Parathyroid adenoma (tissue), 2 donors: ENCODE measurements at regions not wholly inside any gene's neighbourhood (a gene's known extent, or its start where the extent isn't known, plus 50 kb on each side); places are given as distances from the start of the nearest gene placed in this dataset.

ENCODE experiments used
- H2AFZ ChIP-seq: fragments of 300-600 bp; sonication (generic); one replicate; pipeline ENCODE4 v1.7.0; 2017; ENCODE audit warnings: antibody characterized with exemption, mild to moderate bottlenecking
- H3K27ac ChIP-seq: fragments of 300-600 bp; sonication (generic); one replicate; pipeline ENCODE4 v1.7.0; 2017
- H3K27me3 ChIP-seq: fragments of 300-600 bp; sonication (generic); one replicate; pipeline ENCODE4 v1.7.0; 2017; ENCODE audit warnings: low read length; ENCODE audit not compliant: control insufficient read depth, insufficient read depth
- H3K36me3 ChIP-seq: fragments of 300-600 bp; sonication (generic); one replicate; pipeline ENCODE4 v1.7.0; 2017; ENCODE audit warnings: low read length; ENCODE audit not compliant: control insufficient read depth, insufficient read depth
- H3K4me1 ChIP-seq: fragments of 300-600 bp; sonication (generic); one replicate; pipeline ENCODE4 v1.7.0; 2017; ENCODE audit warnings: control low read depth
- H3K4me2 ChIP-seq: fragments of 300-600 bp; sonication (generic); one replicate; pipeline ENCODE4 v1.7.0; 2017; ENCODE audit warnings: low read length
- H3K4me3 ChIP-seq: fragments of 300-600 bp; sonication (generic); one replicate; pipeline ENCODE4 v1.7.0; 2017; ENCODE audit warnings: low read depth, low read length
- H3K79me2 ChIP-seq: fragments of 300-600 bp; sonication (generic); one replicate; pipeline ENCODE4 v1.7.0; 2017; ENCODE audit warnings: control low read depth
- H3K9ac ChIP-seq: fragments of 300-600 bp; sonication (generic); one replicate; pipeline ENCODE4 v1.7.0; 2017; ENCODE audit warnings: mild to moderate bottlenecking
- H3K9me3 ChIP-seq: fragments of 300-600 bp; sonication (generic); one replicate; pipeline ENCODE4 v1.7.0; 2017; ENCODE audit warnings: low read length; ENCODE audit not compliant: control insufficient read depth
- CTCF ChIP-seq: fragments of 300-600 bp; sonication (generic); IDR thresholded peaks from one replicate; pipeline ENCODE4 v1.7.0; 2017; ENCODE audit warnings: antibody characterized with exemption, mild to moderate bottlenecking
- donor health status: primary hyperparathyroidism.

DNA sequence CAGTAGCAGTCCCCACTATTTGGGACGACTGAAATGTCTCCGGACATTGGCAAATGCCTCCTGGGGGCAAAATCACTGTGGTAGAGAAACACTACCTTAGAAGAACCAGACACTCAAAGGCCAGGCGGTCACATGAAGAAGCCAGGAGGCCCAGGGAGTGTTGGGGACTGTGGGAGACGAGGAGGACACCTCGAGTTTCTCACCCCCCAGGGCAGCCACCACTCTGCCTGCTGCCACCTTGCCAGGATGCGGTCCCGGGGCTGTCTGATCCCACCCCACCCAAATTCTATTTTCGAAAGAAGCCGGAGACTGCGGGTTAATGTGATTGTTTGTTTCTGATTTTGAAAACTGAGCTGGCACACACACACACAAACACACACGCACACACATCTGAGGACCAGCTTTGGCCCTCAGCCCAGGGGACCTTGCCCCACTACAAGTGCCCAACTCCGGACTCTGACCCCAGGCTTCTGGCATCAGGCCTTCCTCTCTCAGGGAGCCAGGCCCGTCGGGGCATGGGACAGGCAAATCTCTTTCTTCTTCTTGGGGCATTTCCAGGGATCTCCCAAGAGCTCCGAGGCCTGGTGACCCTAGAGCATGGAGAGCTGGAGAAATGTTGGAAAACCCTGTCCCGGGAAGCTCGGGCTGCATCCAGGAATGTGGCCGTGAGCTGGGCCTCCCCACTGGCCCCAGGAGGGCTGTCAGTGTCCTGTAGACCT lies 187.5 kb upstream of the PMEPA1 start:
- H2AFZ ChIP-seq = no peak overlapping the region
- no peak for TF ChIP-seq CTCF

DNA sequence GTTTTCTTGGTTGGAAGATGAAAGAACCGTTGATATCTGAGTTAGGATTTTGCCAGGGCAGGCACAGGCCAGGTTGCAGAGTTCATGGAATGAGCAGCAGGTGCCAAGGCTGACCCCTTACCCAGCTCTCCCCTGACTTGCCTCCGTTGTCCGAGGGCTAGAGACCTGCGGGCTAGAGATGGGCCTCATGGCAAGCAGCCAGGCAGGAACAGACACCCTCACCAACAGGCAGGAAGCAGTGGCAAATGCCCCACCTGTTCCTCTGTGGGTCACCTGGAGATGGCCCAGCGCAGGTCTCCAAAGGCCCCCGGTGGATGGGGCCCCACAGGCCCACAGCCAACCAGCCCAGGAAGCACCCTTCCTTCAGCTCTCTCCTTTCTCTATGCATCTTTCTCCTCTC lies 186.7 kb upstream of the PMEPA1 start:
- no peak overlapping the region for H3K4me2 ChIP-seq
- H3K27me3 ChIP-seq = no peaks in the 10 kb centered on the region
- no peak overlapping the region for H3K4me3 ChIP-seq
- H3K36me3 ChIP-seq = no peaks in the 10 kb centered on the region
- H2AFZ ChIP-seq = no peak overlapping the region
- H3K4me1 ChIP-seq = no peaks in the 10 kb centered on the region
- H3K79me2 ChIP-seq = no peaks in the 10 kb centered on the region
- no peak overlapping the region for H3K27ac ChIP-seq
- H3K9ac ChIP-seq = no peak overlapping the region
- H3K9me3 ChIP-seq = no peaks in the 10 kb centered on the region
- TF ChIP-seq CTCF = no peak

More for the DNA sequence above, 187.5 kb upstream of the PMEPA1 start:
- H3K9me3 ChIP-seq = no peaks in the 10 kb centered on the region
- no peak overlapping the region for H3K4me2 ChIP-seq
- H3K79me2 ChIP-seq = no peaks in the 10 kb centered on the region
- H3K27me3 ChIP-seq = no peaks in the 10 kb centered on the region
- no peak overlapping the region for H3K4me3 ChIP-seq
- H3K36me3 ChIP-seq = no peaks in the 10 kb centered on the region
- H3K27ac ChIP-seq = no peak overlapping the region
- no peaks in the 10 kb centered on the region for H3K4me1 ChIP-seq
- H3K9ac ChIP-seq = no peak overlapping the region

DNA sequence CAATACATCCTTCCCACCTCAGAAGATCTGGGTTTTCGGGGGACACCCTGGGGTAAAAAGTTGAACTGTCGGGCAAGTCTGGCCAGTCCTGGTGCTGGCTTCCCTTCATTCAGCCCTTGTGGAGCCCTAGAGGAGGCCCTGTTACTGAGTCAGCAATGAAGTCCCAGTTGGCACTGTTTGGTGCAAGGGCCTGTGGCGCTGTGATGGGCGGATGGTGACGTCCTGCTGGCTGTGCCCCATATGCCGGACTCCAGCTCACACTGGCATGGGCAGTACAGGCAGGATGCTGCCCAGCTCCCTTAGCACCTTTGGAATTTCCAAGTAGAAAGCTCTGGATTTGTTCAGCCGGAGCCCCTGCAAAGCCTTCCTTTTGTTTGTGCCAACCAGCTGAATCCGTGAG lies 186.2 kb upstream of the PMEPA1 start:
- Histone ChIP-seq H3K27ac (no peak overlapping the region), H3K79me2 (no peaks in the 10 kb centered on the region), H3K4me1 (no peaks in the 10 kb centered on the region)

GRCh38 chr20:57895161-57895855 lies 185.5 kb upstream of the PMEPA1 start:
- no peaks in the 10 kb centered on the region for H3K27me3 ChIP-seq
- no peaks in the 10 kb centered on the region for H3K9me3 ChIP-seq
- no peak for TF ChIP-seq CTCF
- no peak overlapping the region for H3K27ac ChIP-seq
- no peak overlapping the region for H3K4me2 ChIP-seq
- no peak overlapping the region for H3K9ac ChIP-seq
- H2AFZ ChIP-seq = no peak overlapping the region
- no peaks in the 10 kb centered on the region for H3K79me2 ChIP-seq
- no peaks in the 10 kb centered on the region for H3K36me3 ChIP-seq
- no peaks in the 10 kb centered on the region for H3K4me1 ChIP-seq
- no peak overlapping the region for H3K4me3 ChIP-seq

More for the DNA sequence above, 186.2 kb upstream of the PMEPA1 start:
- no peak overlapping the region for H3K9ac ChIP-seq
- no peaks in the 10 kb centered on the region for H3K36me3 ChIP-seq
- no peak overlapping the region for H3K4me2 ChIP-seq
- no peaks in the 10 kb centered on the region for H3K27me3 ChIP-seq
- H3K9me3 ChIP-seq = no peaks in the 10 kb centered on the region
- no peak overlapping the region for H2AFZ ChIP-seq
- no peak overlapping the region for H3K4me3 ChIP-seq
- no peak for TF ChIP-seq CTCF
